ENCODE measurements at regions not wholly inside any gene's neighbourhood (a gene's known extent, or its start where the extent isn't known, plus 50 kb on each side); places are given as distances from the start of the nearest gene placed in this dataset.

DNA sequence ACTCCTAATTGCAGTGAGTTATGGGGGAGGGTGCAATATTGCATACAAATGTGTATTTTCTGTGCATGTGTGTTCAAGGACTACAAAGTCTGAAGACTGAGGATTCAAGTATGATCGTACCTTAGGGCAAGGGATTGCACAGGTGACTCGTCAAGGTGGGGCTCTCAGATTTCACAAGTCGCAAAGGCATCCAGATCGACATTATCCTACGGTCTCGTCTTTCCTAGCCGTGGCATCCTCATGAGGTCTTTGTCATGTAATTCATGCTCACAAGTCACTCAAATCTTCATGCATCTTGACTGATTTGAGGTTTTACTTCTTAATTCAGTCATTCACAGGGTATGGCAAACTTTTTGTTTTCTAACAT is 191.4 kb upstream of the HES1 start:
- Histone ChIP-seq H3K56ac (replicated peaks; ENCODE audit: insufficient read length, low read depth, low read length) (no peak overlapping the region), H3K23ac (ENCODE audit: insufficient read length) (no peak overlapping the region), H3K4me2 (ENCODE audit: insufficient read depth in 1 of 2, low read depth in 2 of 2, low read length in 2 of 2) (peak overlapping the region; percentile 39 to 49), H3K79me1 (ENCODE audit: low read depth, low read length) (no peaks in the 10 kb centered on the region), H4K5ac (ENCODE audit: insufficient read length, low read depth, low read length) (no peak overlapping the region), H2BK120ac (replicated peaks; ENCODE audit: low read depth, low read length) (no peak overlapping the region), H2BK5ac (ENCODE audit: low read depth, low read length) (no peak overlapping the region), H3K9ac (replicated peaks in 1 of 4; ENCODE audit: extremely low read depth in 1 of 4, low read depth in 3 of 4, low read length in 3 of 4) (no peak overlapping the region), H3K14ac (ENCODE audit: insufficient read length) (no peak overlapping the region), H3K9me3 (ENCODE audit: insufficient read depth in 2 of 2, low read depth in 1 of 2, low read length in 1 of 2) (no peaks in the 10 kb centered on the region), H3K23me2 (ENCODE audit: low read depth, low read length) (no peaks in the 10 kb centered on the region), H3K18ac (ENCODE audit: extremely low read depth, low read length) (peak overlapping the region; percentile 4; the same call in 1 of the 2 replicates), H3K4ac (replicated peaks; ENCODE audit: insufficient read length, low read depth, low read length) (no peak overlapping the region), H3K79me2 (ENCODE audit: control insufficient read depth in 1 of 2, insufficient read depth in 2 of 2, low read length in 2 of 2) (no peaks in the 10 kb centered on the region), H3K27ac (ENCODE audit: low read depth, low read length) (no peak overlapping the region; the same call in 1 of the 2 replicates), H2AFZ (ENCODE audit: low read length) (no peak overlapping the region), H2BK20ac (ENCODE audit: low read length) (no peak overlapping the region), H3K4me1 (replicated peaks in 1 of 4; ENCODE audit: control insufficient read depth in 3 of 4, insufficient read depth in 4 of 4, low read length in 3 of 4) (peaks cover 13 to 39% (median 22%) of the 10 kb centered on the region in 4 experiments), H3K4me3 (ENCODE audit: extremely low read depth in 1 of 4, insufficient read depth in 2 of 4, low read depth in 3 of 4, low read length in 4 of 4) (peak overlapping the region in 3 of 4 experiments; percentile 10 to 25 (median 17); a peak in 3 of 8 replicates), H4K91ac (replicated peaks; ENCODE audit: insufficient read length, low read length) (no peak overlapping the region), H3K27me3 (replicated peaks in 1 of 4; ENCODE audit: control insufficient read depth in 3 of 4, extremely low read depth in 1 of 4, insufficient read depth in 3 of 4, low read length in 3 of 4) (peaks cover 0 to 2% (median 0%) of the 10 kb centered on the region in 4 experiments; a peak in 4 of 7 replicates), H3K36me3 (ENCODE audit: control insufficient read depth in 2 of 4, insufficient read depth in 4 of 4, low read length in 3 of 4) (no peaks in the 10 kb centered on the region), H2BK15ac (ENCODE audit: low read length) (peak overlapping the region; percentile 47; the same call in 1 of the 2 replicates), H4K8ac (ENCODE audit: extremely low read depth, insufficient read depth, low read length) (no peak overlapping the region), H2BK12ac (ENCODE audit: low read depth, low read length) (no peak overlapping the region), H4K20me1 (replicated peaks in 1 of 2; ENCODE audit: control insufficient read depth in 1 of 2, insufficient read depth in 2 of 2, low read length in 2 of 2) (no peaks in the 10 kb centered on the region), H2AK5ac (ENCODE audit: low read depth, low read length) (no peak overlapping the region)
- no peak for DNase-seq (ENCODE audit: low read depth in 1 of 2, low spot score in 2 of 2)
- CTCF ChIA-PET (ENCODE audit: partially characterized antibody): interaction anchor here (3.8 kb wide), 1 partner anchor 25 kb away, joined by 15 read pairs; no protein-coding TSS in a partner anchor
- peak; percentile 69 for FAIRE-seq
- TF ChIP-seq ATF2 (IDR thresholded peaks at IDR 0.05; ENCODE audit: low read length) (no peak), TAF7 (optimal IDR thresholded peaks at IDR 0.05; ENCODE audit: borderline replicate concordance, low read depth, low read length) (no peak), E2F6 (IDR thresholded peaks at IDR 0.05) (no peak), CBX5 (IDR thresholded peaks at IDR 0.05; ENCODE audit: low read depth, low read length) (no peak), MAFK (IDR thresholded peaks at IDR 0.05; ENCODE audit: low read depth, low read length) (no peak), CBX8 (IDR thresholded peaks at IDR 0.05; ENCODE audit: borderline replicate concordance, low read depth, low read length) (no peak), TAF1 (IDR thresholded peaks at IDR 0.05; ENCODE audit: low read depth, low read length) (no peak), GABPA (IDR thresholded peaks at IDR 0.05; ENCODE audit: borderline replicate concordance, insufficient read depth, low read length) (no peak), RFX5 (IDR thresholded peaks at IDR 0.05; ENCODE audit: borderline replicate concordance, low read depth, low read length) (no peak), PHF8 (conservative IDR thresholded peaks at IDR 0.05; ENCODE audit: low read depth, low read length) (no peak), GTF2F1 (IDR thresholded peaks at IDR 0.05; ENCODE audit: borderline replicate concordance, low read depth, low read length) (no peak), RXRA (IDR thresholded peaks at IDR 0.05; ENCODE audit: insufficient read depth, low read depth, low read length) (no peak)
- POLR2A ChIA-PET (ENCODE audit: partially characterized antibody): no interaction called here
- 28% methylated on average over 7 of the region's 7 CpGs; no CpG with 5 or more reads in 1 of the 2 experiments for WGBS, 2 experiments (ENCODE audit: extremely low coverage in 1 of 2, insufficient coverage in 1 of 2, insufficient read length in 1 of 2, insufficient replicate concordance in 2 of 2, low coverage in 1 of 2, low lambda C conversion rate in 2 of 2, missing lambda C conversion rate in 1 of 2)

Measured in H1 (cell line).